ENCODE measurements at regions not wholly inside any gene's neighbourhood (a gene's known extent, or its start where the extent isn't known, plus 50 kb on each side); places are given as distances from the start of the nearest gene placed in this dataset.
A peak's percentile ranks its signal among the peaks of the same experiment; 100 is the strongest.

DNA sequence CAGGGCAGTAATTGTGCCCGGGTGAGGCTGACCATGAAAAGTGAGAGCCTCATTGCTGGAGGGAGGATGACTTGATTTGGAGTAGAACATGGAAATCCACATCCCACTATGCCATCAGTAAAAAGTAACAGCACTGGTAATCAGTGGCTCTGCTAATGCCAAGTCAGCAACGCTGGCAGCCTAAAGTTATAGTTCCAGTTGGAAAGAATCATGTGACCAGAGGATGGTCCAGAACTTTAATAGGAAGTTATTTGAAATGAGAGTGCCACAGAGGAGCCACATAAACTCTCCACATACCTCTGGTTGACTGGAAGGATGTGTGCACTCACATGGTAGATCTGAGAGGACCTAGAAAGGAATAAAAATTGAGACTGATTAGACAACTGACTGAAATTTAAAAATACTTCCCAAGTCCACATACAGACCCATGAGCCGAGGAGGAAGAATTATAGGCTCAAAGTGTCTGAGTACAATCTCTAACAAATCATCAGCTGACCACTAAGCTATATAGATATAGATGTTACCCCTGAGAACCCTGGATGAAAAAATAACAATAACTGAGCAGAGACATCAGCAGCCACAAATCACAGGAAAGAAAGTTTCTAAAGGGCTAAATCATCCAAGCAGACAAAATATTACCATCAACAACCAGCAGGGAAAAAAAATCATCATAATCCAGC, 346.8 kb downstream of the STK39 start:
- DNase-seq (ENCODE audit: insufficient read length, low spot score): no peak
- FAIRE-seq: no peak

DNA sequence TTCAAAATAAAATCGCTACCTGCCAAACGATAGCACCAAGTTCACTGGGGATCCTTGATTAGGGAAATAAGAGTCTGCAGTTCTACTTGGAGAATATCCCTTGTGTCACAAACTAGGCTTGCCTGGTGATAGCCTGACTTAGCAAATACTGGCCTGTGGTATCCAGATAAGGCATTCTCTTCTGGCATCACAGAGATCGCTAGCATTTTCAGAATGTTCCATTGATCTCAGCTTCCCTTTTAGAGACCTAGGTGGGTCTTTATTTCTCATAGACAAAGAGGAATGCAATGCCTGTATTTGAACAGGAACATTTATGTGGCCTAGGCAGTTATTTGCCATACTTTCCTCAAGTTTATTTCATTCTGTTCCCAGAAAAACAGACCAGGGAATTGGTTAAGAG, 349.1 kb downstream of the STK39 start:
- DNase-seq (ENCODE audit: insufficient read length, low spot score): no peak
- FAIRE-seq: no peak

DNA sequence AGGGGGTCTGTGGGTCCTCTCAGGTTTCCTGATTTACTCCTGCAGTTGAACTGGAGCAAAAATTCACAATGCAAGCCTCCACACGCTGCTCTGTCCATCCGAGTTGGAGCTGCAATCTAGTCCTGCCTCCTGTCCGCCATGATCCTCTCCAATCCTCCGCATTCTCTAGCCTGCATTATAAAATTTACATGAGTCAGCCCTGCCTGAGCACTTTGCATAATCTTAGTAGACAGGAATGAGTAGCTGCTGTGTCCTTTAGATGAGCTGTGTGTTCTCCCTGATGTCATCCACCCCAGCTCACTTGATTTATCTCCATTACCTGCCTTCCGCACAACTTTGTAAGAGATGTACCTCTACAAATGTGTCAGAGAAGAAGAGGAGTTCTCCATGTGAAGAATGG, 355.6 kb downstream of the STK39 start:
- DNase-seq (ENCODE audit: insufficient read length, low spot score): no peak
- FAIRE-seq: no peak

DNA sequence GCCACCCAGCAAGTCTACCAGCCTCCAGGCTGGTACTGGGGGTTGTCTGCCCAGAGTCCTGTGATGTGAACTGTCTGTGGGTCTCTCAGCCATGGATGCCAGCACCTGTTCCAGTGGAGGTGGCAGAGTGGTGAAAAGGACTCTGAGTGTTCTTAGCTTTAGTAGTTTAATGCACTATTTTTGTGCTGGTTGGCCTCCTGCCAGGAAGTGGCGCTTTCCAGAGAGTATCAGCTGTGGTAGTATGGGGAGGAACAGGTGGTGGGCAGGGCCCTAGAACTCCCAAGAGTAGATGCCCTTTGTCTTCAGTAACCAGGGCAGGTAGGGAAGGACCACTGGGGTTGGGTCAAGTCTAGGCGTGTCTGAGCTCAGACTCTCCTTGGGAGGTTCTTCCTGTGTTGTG, 356.7 kb downstream of the STK39 start:
- FAIRE-seq (no peak), DNase-seq (ENCODE audit: insufficient read length, low spot score) (no peak)

DNA sequence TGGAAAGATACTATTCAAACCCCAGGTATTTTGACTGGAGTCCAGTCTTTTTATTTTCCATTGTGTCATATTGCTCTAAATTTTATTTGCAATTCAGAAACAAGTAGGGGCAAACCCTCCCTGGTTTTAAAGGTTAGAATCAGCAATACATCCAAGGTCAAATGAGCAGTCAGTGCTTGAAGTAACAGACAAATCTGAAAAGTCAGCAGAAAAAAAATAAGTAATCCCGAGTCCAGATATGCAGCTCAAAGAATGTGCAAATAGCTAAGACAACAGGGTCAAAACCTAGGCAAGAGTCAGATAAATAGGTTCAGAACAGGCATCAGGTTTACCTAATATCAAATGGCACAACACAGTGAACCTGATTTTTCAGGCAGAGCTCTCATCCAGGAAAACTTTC, 367.0 kb downstream of the STK39 start:
- DNase-seq (ENCODE audit: insufficient read length, low spot score) (no peak), FAIRE-seq (no peak)

DNA sequence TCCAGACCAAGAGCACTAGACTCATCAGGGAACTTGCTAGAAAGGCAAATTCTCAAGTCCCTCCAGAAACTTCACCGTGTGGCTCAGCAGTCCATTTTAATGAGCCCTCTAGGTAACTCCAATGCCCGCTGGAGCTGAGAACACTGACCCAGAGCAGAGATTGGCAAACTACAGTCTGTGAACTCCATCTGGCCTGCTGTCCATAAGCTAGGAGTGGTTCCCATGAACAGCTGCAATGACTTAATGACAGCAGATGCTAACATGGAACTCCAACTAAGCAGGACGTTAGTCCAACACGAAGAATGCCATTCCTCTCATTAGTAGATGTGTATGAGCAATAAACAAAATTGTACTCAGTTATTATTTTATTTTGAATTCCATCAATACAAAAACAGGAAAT, 371.9 kb downstream of the STK39 start:
- DNase-seq (ENCODE audit: insufficient read length, low spot score): no peak
- FAIRE-seq: no peak

DNA sequence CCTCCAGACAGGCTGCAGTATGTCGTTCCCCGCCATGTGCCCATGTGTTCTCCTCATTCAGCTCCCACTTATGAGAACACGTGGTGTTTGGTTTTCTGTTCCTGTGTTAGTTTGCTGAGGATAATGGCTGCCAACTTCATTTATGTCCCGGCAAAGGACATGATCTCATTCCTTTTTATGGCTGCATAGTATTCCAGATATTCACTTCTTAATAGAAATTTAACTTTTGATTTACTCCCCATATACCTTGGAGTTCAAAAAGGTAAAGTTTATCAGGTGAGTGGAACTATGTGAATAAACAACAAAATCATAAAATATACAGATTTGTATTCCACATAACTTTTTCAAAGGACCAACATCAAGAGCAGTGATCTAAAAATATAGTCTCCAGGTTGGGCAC, 372.6 kb downstream of the STK39 start:
- FAIRE-seq: no peak
- DNase-seq (ENCODE audit: insufficient read length, low spot score): no peak

DNA sequence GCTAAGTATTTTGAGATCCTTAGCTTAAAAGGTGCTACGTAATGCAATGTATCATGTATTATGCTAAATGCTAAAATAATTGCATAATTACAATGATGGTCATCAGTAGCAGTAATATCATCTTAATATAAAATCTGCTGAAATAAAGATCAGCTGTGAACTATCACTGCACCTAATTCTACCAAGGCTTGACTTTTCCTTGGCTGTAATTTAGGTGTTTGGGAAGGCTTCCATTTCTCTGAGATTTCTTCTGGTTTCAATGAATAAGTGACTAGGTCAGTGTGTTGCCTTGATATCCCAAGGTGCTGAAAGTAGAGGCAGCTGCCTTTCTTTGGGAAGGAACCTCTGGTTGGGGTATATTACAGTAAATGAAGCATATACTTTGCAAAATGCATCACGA, 376.1 kb downstream of the STK39 start:
- no peak for DNase-seq (ENCODE audit: insufficient read length, low spot score)
- FAIRE-seq: no peak

DNA sequence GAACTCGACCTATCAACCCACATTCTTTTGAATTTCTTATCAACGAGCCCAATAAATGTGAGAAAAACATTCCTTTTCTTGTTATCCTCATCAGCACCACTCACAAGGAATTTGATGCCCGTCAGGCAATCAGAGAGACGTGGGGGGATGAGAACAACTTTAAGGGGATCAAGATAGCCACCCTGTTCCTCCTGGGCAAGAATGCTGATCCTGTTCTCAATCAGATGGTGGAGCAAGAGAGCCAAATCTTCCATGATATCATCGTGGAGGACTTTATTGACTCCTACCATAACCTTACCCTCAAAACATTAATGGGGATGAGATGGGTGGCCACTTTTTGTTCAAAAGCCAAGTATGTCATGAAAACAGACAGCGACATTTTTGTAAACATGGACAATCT, 378.2 kb downstream of the STK39 start:
- DNase-seq (ENCODE audit: insufficient read length, low spot score) (no peak), FAIRE-seq (no peak)

DNA sequence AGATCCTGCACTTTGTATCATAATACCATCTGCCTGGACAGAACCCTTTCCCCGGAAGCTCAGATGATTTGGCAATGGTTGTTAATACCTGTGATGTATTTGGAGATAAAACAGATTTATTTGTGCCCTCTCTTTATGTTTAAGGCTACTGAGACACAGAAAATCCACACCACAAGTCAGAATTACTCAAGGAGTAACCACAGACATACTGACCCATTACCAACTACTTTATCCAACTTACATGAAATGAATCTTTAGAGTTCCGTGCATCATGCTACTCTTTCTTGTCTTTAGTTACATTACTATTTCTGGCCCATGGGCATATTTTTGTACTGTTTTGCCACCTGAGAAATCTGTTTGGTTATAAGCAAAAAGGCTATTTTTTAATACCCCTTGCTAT, 384.0 kb downstream of the STK39 start:
- peak; percentile 82 for FAIRE-seq
- DNase-seq (ENCODE audit: insufficient read length, low spot score): no peak

DNA sequence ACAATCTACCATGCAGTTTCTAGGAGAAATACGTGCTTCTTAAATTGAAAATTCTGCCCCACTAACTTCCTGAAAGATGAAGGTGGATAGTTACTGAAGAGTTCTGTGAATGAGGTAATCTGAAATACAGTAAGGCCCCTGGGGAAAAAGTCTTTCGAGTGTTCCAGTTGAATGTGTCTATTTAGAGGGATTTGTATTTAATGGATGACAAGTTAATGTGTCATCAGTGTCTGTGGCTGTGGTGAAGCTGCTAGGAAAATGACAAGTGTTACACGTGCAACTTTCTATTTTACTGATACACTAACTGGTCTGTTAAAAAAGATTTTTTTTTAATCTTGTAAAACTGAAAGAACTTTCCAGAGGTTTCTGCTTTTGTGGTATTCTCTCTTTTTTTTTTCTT, 384.6 kb downstream of the STK39 start:
- peak; percentile 72 for FAIRE-seq
- DNase-seq (ENCODE audit: insufficient read length, low spot score): peak; percentile 20

DNA sequence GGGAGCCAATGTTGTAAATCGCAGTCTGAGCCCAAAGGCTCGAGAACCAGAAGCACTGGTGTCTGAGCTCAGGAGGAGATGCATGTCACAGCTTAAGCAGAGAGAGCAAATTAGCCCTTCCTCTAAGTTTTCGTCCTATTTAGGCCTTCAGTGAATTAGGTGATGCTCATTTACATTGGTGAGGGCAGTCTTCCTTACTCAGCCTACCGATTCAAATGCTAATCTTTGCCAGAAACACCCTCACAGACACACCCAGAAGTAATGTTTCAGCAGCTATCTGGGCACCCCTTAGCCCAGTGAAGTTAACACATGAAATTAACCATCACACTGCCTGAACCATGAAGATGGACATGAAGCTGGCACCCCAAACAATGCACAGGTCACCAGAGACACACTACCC, 385.1 kb downstream of the STK39 start:
- no peak for DNase-seq (ENCODE audit: insufficient read length, low spot score)
- peak; percentile 80 for FAIRE-seq

DNA sequence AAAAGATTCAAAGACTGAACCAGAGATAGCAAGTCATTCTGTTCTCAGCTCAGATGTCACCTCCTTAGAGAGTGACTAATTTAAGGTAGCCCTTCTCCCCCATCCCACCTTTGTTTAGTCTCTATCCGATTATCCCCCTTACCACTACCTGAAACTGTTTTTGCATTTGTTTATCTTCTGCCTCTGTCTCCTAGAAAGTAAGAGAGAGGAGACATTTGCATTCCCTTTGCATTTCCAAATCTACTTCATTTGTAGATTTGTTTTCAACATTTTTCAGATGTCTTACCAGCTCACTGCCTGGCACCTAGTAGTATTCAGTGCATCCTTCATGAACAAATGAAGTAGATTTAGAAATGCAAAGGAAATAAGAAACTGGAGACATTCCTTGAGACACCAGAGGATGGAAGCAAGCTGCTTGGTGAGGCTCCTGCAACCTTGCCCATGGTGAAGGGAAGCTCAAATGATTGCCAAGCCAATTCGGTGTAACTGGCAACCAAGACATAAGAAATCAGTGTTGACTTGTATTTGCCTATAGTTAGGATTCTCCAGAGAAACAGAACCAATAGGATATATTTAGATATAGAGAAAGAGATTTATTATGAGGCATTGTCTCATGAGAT, 385.7 kb downstream of the STK39 start:
- FAIRE-seq: no peak
- no peak for DNase-seq (ENCODE audit: insufficient read length, low spot score)

DNA sequence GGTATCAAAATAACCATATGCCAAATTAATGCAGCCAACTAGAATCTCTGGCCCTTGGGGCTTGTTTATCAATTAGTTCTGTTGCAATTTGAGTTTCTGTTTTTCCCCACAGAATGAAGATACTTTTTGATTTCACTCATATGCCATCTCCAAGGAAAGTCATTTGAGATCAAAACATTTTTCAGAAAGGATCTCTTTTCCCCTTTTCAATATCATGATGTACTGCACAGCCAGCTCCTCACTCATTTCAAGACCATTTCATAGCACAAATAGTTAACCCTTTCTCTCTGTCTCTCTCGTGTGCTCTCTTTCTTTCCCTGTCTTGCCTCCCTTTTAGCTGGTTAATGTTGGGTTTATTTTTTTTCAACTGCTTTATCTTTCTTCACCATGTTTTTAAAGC, 387.3 kb downstream of the STK39 start:
- peak; percentile 76 for FAIRE-seq
- DNase-seq (ENCODE audit: insufficient read length, low spot score): no peak

DNA sequence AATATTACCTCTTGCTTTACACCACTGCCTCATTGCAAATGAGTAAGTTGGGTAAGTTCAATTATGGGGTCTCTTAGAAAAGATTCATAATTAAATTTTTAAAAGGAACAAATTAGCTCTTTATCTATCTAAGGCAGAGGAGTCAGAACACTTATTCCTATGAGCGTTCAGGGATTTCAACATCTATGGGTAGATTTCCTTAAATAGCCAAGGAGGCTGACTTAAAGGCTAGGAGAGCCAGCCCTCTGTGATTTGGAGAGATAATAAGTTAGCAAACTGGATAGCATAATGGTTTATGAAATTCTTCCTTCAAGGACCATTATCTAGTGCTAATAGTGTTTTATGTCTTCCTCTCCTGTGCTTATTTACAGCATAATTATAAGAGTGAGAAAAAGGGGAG, 387.7 kb downstream of the STK39 start:
- FAIRE-seq (no peak), DNase-seq (ENCODE audit: insufficient read length, low spot score) (no peak)

DNA sequence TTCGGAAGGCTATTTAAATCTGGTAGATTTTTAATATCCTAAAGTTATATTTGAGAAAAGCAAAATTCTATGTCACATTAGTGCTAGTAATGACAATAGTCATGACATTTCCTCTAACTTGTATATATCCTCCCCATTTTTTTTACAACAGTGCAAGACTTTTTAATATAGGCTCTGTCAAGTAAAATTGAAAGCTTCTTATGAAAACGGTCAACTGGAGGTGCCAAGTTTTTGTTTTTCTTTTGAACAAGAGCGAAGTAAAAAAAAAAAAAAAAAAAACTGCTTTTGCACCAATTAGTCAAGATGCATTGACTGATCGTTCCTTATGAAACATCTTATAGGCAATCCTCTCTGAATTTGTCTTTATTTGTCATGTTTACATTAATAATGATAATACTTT, 389.3 kb downstream of the STK39 start:
- no peak for DNase-seq (ENCODE audit: insufficient read length, low spot score)
- peak; percentile 48 for FAIRE-seq

DNA sequence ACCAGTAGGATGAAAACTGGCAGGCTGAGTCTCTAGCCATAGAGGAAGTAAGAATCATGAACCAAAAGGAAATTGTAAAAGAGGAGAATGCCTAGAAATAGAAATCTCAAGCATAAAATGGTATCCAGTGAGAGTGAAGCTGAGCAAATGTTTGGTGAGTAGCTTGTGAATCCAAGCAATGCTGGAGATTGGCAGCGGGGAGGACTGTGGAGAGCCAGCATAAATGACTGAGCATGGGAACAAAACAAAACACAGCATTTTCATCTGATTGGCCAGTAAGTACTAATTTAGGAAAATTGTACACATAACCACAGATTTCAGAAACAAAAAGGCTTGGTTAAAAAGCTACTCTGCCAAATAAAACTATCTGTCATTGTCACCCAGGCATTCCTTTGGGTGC, 390.0 kb downstream of the STK39 start:
- FAIRE-seq (peak; percentile 77), DNase-seq (ENCODE audit: insufficient read length, low spot score) (no peak)

DNA sequence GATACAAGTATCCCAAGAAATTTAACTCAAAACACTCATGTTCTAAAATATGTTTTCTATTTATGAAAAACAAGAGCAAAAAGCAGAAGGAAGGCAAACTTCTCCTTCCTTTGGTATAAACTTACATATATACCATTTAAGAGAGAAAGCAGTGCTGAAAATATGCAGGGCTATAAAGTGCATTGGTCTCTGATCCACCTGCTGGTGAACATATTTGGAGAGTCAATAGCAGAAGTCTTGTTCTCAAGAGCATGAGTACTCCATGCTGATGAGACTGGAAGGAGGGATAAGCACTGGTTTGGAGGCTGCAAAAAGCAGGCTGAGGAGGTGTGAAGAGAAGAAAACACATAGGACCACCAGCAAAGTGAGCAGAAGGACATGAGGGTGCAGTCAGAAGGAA, 391.2 kb downstream of the STK39 start:
- DNase-seq (ENCODE audit: insufficient read length, low spot score) (no peak), FAIRE-seq (no peak)

DNA sequence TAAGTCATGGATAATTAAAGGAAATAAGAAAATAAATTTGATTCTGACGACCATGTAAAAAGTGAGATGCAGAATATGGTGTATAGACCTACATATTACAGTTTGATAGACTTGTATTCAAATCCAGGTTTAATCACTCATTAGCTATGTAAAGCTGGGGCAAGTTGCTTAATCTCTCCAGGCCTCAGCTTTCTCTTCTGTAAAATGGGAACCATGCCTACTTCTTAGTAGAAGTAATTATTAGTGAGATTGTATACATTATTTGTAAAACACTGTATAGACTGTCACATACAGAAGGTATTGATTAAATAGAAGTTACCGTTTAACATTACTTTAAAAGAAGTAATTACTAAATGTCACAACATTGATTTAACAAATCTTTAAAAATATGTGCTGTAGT, 392.2 kb downstream of the STK39 start:
- DNase-seq (ENCODE audit: insufficient read length, low spot score) (no peak), FAIRE-seq (peak; percentile 39)

DNA sequence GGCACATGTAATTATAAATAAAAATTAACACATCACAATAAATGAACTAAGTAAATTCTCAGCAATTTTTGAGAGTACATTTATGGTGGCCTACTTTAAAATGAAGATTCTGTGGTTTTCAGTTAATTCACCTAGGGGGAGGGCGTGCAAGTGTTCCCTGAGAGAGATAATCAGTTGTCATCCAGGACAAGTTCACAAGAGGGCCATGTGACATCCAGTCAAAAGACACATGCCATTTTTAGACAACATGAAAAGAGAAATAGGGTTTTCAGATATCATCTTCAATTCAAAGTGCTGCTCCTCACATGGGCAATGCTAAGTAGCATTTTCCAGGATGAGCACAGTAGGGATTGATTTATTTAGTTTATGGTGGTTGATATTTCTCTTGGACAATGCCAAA, 393.7 kb downstream of the STK39 start:
- DNase-seq (ENCODE audit: insufficient read length, low spot score) (no peak), FAIRE-seq (no peak)

DNA sequence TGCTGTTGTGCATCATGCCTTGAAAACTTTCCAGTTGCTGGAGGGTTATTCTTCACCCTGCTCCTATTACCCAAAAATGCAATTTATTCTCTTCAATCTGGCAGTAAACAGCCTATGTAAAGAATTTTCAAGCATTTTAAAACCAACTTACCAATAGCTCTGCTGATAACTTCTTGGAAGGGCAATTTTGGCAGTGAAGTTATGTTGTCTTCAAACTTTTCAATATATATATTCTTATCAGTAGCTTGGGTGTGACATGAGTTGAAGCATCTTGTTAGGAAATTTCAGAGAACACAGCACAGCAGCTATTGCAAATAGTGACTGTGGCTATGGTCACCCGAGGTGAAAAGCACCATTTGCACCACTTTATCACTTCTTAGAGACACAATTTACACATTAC, 395.5 kb downstream of the STK39 start:
- FAIRE-seq (no peak), DNase-seq (ENCODE audit: insufficient read length, low spot score) (no peak)

DNA sequence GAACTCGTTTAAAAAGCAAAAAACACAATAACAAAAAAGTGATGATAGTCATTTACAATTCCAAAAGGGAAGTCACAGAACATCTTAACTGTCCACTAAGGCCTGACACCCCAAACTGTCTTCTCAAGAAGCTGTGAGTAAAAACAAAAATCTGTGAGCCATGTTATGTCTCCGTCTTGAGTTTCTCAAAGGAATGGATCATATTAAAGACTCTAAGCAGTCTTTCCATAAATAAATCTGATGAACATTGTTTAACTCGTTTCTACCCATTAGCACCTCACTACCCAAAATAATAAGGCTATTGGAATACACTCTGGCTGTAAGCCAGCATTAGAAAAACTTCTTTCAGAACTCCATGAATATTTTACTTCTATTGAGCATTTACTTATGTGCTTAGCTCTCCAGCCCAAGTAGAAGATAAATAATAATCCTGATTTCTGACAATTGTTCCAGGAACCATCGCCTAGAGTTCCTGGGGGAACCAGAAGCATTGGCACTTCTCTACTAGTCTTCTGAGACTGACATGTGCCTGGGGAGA, 396.0 kb downstream of the STK39 start:
- peak; percentile 60 for FAIRE-seq
- no peak for DNase-seq (ENCODE audit: insufficient read length, low spot score)

All from GM19239 (cell line).